GM18520 (cell line): ENCODE measurements at regions not wholly inside any gene's neighbourhood (a gene's known extent, or its start where the extent isn't known, plus 50 kb on each side); places are given as distances from the start of the nearest gene placed in this dataset.
"Not testable (repeated sequence)": the region's sequence is repeated elsewhere in the genome, so short reads cannot be mapped to it uniquely, and the experiment has no call there.

Experiments used
- ATAC-seq: cut with Tn5 transposase; IDR thresholded peaks from one replicate; pipeline ENCODE4 v1.9.1; 2021; ENCODE audit not compliant: unreplicated experiment

DNA sequence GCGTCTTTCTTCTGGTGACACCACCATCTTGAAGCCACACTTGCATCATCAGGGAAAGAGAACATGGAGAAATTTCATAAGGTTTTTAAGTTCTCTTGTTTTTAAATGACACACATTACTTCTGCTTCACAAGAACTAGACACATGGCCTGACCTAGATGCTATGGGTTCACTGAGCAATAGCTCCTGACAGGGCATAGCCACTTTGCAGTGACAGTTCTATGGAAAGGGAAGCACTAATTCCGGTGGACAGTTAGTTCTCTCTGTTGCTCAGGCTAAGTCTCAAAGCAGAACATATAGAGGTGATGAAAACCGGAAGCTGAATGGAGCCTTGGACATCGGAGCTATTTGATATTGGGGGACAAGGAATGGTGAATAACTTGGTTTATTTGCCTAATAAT is 940.1 kb upstream of the WWC1 start:
- no peak for ATAC-seq

- no peak for ATAC-seq
Observed at GRCh38 chr5:167352801-167353200, 938.6 kb upstream of the WWC1 start.

GRCh38 chr5:167355346-167355745 is 936.1 kb upstream of the WWC1 start:
- no peak for ATAC-seq

DNA sequence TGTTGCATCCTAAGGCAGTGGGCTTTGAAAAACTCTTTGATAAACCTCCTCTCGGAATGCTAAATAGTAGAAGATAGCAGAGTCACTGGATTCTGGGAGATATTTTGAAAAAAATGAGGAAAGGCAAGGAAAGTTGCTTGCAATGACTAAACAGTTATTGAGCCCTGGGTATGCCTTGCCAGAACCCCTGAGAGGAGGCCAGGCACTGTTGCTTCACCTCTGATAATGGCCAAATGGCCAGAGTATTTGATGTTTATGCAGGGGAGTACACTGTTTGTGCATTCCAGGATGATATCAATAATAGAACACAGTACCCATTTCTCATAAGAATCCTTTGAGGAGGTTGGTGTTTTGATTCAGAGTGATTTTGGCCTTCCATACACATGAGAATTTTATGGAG is 935.1 kb upstream of the WWC1 start:
- no peak for ATAC-seq

DNA sequence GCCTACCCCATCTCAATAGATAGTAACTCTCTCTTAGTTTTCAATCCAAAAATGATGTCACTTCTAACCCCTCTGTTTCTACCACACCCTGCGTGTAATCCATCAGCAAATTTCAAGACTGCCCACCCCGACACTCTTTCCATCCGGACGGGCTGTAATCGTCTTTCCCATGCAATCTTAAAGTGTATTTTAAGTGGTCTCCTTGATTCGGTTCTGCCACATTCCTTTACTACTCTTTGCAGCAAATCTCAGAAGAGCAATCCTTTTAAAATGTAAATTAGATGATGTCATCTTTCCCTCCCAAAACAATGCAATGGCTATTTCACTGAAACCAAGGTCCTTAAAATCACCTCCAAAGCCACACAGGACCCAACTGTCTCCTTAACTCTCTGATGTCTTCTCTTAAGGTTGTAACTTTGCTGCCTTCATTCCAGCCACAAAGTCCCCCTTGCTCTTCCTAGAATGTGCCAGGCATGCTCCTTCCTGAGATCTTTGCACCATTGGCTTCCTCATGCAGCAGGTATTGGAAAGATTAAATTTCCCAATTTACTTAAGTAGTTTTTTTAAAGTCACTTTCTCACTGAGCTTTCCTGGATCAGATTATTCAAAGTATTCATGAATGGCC is 932.5 kb upstream of the WWC1 start:
- ATAC-seq = no peak

DNA sequence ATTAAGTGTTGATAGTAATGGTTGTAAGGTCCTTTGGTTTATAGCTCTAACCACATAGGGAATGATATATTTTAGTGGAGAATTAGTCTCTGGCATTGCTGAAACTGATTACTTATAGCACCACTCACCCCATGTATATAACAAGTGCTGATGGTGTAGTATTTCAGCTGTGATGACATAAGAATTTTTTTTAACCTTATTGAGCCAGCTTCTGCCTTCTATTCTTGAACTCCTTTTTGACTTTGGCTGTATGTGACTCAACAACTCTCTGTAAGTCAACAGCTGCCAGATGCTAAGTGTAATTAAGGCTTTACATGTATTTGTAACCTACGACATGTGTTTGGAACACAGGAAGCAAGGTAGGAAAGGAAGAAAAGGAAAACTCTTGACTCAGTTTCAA is 929.6 kb upstream of the WWC1 start:
- ATAC-seq = no peak

DNA sequence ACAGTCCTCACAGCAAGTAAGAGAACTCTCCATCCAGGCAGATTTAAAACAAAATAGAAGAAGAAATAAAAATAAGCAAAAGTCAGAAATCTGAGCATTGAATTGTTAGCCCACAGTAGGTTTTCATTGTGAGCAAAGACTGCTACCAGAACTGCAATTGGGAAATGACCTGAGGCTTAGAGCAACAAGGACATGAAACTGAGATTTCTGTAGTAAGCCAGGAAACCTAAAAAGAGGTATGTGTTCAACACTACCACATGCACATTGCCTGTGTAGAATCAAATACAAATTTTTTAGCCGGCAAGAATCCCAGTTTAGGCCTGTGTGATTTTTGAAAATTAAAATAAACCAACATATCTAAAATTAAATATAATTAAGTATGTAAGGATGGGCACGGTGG is 928.4 kb upstream of the WWC1 start:
- ATAC-seq = no peak

DNA sequence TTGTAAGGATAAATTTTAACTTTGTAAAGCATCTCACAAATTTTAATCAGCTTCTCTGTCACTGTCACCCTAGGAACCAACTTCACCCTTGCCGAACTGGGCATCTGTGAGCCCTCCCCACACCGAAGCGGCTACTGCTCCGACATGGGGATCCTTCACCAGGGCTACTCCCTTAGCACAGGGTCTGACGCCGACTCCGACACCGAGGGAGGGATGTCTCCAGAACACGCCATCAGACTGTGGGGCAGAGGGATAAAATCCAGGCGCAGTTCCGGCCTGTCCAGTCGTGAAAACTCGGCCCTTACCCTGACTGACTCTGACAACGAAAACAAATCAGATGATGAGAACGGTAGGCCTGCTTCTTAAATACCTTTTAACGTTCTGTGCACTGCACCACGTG is 916.3 kb upstream of the WWC1 start:
- ATAC-seq = no peak

DNA sequence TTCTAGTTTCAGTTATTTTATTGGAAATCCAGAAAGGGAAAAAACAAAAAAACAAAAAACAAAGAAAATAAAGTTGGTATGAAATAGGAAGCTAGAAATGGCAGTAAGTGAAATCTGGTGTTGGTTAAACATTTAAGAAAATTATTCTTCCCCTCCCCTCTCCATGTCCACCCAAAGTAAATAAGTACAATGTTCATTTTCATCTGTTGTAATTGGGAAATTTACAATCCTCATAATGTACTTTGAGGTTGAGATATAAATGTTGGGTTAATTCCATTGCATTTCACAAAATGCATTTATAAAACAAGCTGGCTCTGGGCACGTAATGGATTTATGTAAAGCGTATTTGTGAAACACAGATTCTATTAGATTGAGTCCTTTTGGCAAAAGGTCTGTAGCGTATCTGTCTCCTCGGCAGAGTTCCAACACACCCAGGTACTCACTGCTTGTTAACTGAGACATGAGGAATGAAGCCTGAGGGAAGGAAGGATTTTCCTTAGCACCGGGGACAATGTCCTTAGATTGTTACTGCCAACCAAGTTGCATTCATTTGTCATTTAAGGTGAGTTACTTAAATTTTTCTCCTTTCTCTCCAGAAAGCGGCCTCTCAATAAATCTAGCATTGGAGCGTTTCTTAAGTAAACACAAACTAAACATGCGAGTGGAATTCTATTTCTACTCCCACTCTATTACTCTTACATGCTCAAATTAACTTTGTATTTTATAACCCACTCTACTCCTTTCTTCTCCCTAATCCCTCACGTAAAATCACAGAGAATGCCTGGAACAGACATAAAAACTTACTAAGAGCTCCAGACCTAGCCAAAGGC is 912.3 kb upstream of the WWC1 start:
- ATAC-seq = no peak

DNA sequence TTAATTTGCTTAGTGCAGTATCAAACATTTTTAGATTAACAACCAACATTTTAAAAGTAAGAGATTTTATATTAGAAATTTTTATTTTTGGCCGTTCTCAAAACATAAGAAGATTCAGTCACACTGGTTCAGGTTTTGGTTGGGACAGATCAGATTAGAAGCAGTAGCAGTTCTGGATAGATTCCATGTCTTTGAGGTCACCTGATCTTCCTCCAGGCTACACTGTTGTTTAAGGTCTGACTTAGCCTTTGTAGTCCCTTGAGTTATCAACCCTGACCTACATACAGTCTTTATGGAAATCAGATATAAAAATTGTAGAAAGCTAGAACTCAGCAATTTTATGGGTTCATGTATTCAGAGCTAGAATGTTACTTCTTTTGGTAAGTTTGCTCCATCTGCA is 910.0 kb upstream of the WWC1 start:
- no peak for ATAC-seq

DNA sequence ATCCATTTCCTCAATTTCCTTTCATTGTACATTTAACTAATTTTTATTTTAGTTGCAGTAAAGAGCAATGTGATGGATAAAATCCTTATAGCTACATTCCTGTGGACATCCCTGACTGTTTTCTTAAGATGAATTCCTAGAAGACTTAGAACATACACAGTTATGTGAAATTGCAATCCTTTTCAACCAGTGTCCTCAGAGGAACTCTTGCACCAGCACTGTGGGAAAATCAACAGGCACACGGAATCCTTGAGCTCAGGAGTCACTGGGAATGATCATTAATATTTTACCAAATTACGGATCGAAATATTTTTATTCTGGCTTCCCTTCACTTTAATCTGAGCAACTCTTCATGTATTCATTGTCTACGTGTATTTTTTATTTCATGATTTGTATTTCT is 901.9 kb upstream of the WWC1 start:
- ATAC-seq = no peak

DNA sequence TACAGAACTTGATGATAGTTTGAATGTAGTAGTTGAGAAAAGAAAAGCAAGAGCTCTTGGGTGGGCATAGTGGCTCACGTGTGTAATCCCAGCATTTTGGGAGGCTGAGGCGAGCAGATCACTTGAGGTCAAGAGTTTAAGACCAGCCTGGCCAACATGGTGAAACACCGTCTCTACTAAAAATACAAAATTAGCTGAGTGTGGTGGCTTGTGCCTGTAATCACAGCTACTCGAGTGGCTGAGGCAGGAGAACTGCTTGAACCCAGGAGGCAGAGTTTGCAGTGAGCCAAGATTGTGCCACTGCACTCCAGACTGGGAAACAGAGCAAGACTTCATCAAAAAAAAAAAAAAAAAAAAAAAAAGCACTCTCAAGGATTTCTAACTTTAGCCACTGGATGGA is 900.2 kb upstream of the WWC1 start:
- not testable (repeated sequence) for ATAC-seq

DNA sequence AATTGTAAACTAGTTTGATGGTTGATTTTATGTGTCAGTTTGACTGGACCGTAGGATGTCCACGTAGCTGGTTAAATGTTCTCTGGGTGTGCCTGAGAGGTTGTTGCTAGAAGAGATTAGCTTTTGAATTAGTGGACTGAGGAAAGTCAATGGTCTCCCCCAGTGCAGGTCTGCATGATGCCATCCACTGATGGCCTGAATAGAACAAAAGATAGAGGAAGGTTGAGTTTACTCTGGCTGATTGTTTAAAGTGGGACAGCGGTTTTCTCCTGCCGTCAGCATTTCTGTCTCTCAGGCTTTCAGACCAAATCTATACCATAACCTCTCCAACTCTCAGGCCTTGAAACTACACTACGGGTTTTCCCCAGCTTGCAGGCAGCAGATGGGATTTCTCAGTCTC is 899.2 kb upstream of the WWC1 start:
- no peak for ATAC-seq

DNA sequence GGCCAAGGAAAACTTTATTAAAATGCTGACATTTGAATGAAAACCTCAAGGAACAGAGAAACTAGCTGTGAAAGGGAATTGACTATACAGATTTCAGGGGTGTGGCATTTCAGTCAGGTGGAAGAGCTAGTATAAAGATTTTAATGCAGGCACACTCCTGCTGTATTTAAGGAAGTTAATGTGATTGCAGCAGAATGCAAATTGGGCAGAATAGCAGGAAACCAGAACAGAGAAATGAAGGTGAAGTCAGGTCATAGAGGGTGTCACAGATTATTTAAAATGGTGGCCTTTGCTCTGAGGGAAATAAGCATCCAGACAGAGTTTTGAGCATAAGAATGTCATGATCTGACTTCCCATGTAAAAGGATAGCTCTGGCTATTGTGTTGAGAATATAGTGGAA is 898.1 kb upstream of the WWC1 start:
- no peak for ATAC-seq

DNA sequence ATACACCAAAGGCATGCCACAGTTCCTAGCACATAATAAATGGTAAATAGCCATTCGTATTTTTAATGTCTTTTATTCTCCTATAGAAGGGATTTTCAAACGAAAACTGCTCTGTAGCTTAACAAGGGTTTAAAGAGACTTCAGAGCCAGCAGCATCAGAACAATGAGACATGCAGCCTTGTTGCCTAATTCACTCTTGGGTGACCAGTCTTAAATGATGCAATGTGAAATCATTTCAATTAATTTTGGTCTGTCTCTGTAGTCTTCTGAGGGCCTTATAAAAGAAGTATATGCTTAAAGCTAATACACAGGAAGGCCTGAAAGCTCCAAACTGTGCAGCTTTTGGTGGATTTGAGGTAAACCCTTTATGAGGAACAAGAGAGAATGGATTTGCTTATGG is 888.8 kb upstream of the WWC1 start:
- no peak for ATAC-seq

- ATAC-seq = no peak
Observed at GRCh38 chr5:167406513-167406912, 884.9 kb upstream of the WWC1 start.

DNA sequence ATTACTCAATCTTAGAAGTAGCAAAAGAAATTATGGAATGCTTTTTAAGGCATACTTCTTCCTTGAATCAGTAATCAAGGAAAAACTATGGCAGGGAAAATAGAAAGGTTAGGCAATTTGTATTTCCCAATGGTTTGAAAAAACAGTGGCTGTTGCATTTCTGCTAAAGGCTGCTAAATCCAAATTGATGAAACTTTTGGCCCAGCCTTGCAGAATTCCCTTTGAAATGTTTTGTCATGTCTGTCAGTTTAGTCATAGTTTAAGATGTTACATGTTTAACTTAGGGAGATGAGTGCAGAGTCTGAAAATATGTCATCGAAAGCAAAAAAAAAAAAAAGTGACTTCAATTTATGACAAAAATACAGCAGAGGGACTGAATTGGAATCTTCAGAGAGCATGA is 878.9 kb upstream of the WWC1 start:
- ATAC-seq = no peak

GRCh38 chr5:167413506-167413905 is 877.9 kb upstream of the WWC1 start:
- ATAC-seq = no peak

DNA sequence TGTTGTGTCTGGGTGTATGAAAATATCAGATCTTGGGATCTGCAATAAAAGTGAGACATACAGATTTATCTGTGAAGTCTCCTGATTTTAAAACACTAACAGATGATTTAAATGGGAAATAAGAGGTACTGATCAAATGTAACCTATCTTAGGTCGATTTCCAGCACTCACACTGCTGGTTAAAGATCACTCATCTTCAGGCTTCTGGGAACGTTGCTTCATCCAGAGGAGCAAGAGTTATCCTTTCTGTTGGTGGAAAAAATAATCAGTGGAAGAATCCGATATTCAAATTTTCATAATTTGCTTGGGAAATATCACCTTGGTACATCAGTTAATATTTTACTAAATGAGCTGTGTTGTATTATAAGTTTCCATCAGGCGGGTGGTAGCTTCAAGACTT is 876.8 kb upstream of the WWC1 start:
- no peak for ATAC-seq

DNA sequence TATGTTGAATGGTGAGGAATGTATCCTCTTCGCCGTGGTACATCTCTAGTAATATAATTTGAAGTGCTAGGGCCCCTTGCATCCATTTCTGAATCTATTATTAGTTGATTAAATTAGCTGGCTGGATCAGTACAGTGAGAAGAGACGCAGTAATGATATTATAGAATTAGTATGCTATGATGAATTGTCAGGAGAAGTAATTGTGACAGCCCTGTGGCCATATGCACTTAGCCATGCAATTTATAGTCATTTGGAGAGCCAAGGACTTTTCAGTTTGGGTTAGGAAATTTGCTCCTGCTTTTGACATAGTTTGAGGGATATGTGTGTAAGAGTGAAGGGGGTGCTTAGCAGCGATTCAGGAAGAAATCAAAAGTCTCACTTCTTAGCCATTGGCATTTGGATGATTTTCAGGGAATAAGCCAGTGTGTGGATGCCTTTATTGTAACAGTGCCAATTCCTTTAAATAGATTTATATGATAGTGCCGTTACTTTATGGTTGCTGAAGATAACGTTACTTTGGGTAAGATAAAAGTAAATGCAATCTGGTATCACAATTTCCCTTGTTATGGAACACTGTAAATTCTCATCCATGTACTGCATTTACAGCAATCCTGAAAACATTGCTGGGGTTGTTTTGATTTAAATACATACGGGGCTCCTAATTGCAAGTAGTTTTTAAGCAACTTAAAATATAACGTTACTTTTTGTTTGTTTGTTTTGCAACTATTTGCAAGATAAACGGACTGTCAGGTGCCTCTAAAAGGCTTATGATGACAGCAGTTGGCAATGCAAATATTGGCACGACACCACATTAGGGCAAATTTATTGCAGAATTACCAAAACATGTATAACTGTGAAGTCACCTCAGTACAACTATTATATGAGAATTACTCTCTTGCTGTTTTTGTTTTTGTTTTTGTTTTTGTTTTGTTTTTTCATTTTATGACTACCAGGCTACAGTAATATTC is 875.4 kb upstream of the WWC1 start:
- no peak for ATAC-seq

DNA sequence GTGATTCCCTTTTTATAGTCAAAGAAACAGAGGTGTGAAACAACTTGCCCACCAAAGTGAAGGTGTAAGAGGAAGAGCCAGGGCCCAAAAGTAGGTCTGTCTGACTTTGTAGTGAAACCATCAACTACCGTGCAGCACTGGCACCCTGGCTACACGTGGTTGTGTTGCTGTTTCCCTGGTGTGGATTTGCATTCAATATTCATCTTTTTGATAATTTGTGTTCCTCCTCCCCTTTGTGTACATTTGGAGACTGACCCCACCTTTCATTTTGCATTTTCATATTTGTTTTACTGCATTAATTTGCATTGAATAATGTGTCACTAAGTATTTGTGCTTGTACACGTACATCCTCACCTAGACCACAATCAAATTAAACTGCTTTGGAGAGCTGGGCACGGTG is 873.8 kb upstream of the WWC1 start:
- ATAC-seq = no peak

- no peak for ATAC-seq
Observed at GRCh38 chr5:167425161-167425560, 866.3 kb upstream of the WWC1 start.
